HEK293 (cell line): ENCODE measurements at regions not wholly inside any gene's neighbourhood (a gene's known extent, or its start where the extent isn't known, plus 50 kb on each side); places are given as distances from the start of the nearest gene placed in this dataset.

ENCODE experiments used
- CTCF ChIA-PET: fragments of 350-600 bp; formaldehyde crosslinking; extraction: SDS; loops from one replicate; lab custom pipeline; 2021; ENCODE audit warnings: antibody characterized with exemption; lab: Yijun Ruan, JAX
- POLR2A ChIA-PET: fragments of 300-600 bp; formaldehyde crosslinking; extraction: SDS; loops from one replicate; lab custom pipeline; 2020; ENCODE audit warnings: antibody characterized with exemption, inconsistent platforms; lab: Yijun Ruan, JAX
- H3K27ac ChIP-seq: fragments of 200-500 bp; sonication (Bioruptor generic); 2 replicates; pipeline ENCODE4 v1.5.1; 2014; ENCODE audit warnings: low read depth, low read length, control low read depth, inconsistent platforms; ENCODE audit errors: extremely low read depth
- H3K36me3 ChIP-seq, 2 experiments: fragments of 200-500 bp in 1 of 2; sonication (Bioruptor generic) in 1 of 2; 1 replicate in 1 of 2; 2 replicates in 1 of 2; pipeline ENCODE4 v1.5.1; 2014 to 2017; ENCODE audit warnings: inconsistent platforms in 2 of 2, low read length in 2 of 2; ENCODE audit not compliant: control insufficient read depth in 2 of 2, insufficient read depth in 1 of 2
- H3K4me1 ChIP-seq: fragments of 200-500 bp; sonication (Bioruptor generic); 2 replicates; pipeline ENCODE4 v1.5.1; 2014; ENCODE audit warnings: mild to moderate bottlenecking, low read length, inconsistent platforms; ENCODE audit not compliant: control insufficient read depth, insufficient read depth
- H3K4me3 ChIP-seq: 2 replicates; pipeline ENCODE4 v1.5.1; 2011; ENCODE audit warnings: low read depth, mild to moderate bottlenecking, control low read depth, low read length, moderate library complexity
- H3K9me3 ChIP-seq: fragments of 200-500 bp; sonication (Bioruptor generic); 2 replicates; pipeline ENCODE4 v1.5.1; 2014; ENCODE audit warnings: low read depth, low read length, inconsistent platforms; ENCODE audit not compliant: control insufficient read depth, insufficient read depth
- FEZF1 ChIP-seq: fragments of 450-650 bp; formaldehyde crosslinking; IDR thresholded peaks from 2 replicates; pipeline ENCODE4 v1.5.1; 2016; ENCODE audit warnings: missing biosample characterization, missing genetic modification characterization
- GFI1B ChIP-seq: fragments of 450-650 bp; formaldehyde crosslinking; IDR thresholded peaks from 2 replicates; pipeline ENCODE4 v1.5.1; 2016; ENCODE audit warnings: missing biosample characterization, missing genetic modification characterization
- GLIS1 ChIP-seq: fragments of 450-650 bp; formaldehyde crosslinking; IDR thresholded peaks from 2 replicates; pipeline ENCODE4 v1.5.1; 2016; ENCODE audit warnings: missing biosample characterization, missing genetic modification characterization
- SCRT1 ChIP-seq: fragments of 450-650 bp; formaldehyde crosslinking; IDR thresholded peaks from 2 replicates; pipeline ENCODE4 v1.5.1; 2016; ENCODE audit warnings: missing biosample characterization, missing genetic modification characterization, borderline replicate concordance
- YY1 ChIP-seq: fragments of 450-650 bp; formaldehyde crosslinking; IDR thresholded peaks from 2 replicates; pipeline ENCODE4 v1.5.1; 2018; ENCODE audit warnings: missing biosample characterization, missing genetic modification characterization
- ZBTB17 ChIP-seq: fragments of 450-650 bp; formaldehyde crosslinking; IDR thresholded peaks from 2 replicates; pipeline ENCODE4 v1.5.1; 2016; ENCODE audit warnings: missing biosample characterization, missing genetic modification characterization
- ZBTB20 ChIP-seq: fragments of 450-650 bp; formaldehyde crosslinking; IDR thresholded peaks from 2 replicates; pipeline ENCODE4 v1.5.1; 2016; ENCODE audit warnings: missing biosample characterization, missing genetic modification characterization
- ZBTB21 ChIP-seq: fragments of 450-650 bp; formaldehyde crosslinking; IDR thresholded peaks from 2 replicates; pipeline ENCODE4 v1.5.1; 2017; ENCODE audit warnings: missing biosample characterization, missing genetic modification characterization
- ZEB2 ChIP-seq: fragments of 450-650 bp; formaldehyde crosslinking; IDR thresholded peaks from 2 replicates; pipeline ENCODE4 v1.5.1; 2016; ENCODE audit warnings: missing biosample characterization, missing genetic modification characterization
- ZNF221 ChIP-seq: fragments of 450-650 bp; formaldehyde crosslinking; IDR thresholded peaks from 2 replicates; pipeline ENCODE4 v1.5.1; 2017; ENCODE audit warnings: missing biosample characterization, missing genetic modification characterization, borderline replicate concordance
- ZNF274 ChIP-seq, 2 experiments: fragments of 200-500 bp in 1 of 2; fragments of 450-650 bp in 1 of 2; sonication (Bioruptor generic) in 1 of 2; formaldehyde crosslinking in 1 of 2; IDR thresholded peaks; 2 replicates each; pipeline versions ENCODE4 v1.5.1 to v1.6.1; 2014 to 2016; ENCODE audit warnings: borderline replicate concordance in 1 of 2, inconsistent platforms in 1 of 2, low read length in 1 of 2, missing biosample characterization in 1 of 2, missing genetic modification characterization in 1 of 2
- ZNF292 ChIP-seq: fragments of 450-650 bp; formaldehyde crosslinking; IDR thresholded peaks from 2 replicates; pipeline ENCODE4 v1.5.1; 2016; ENCODE audit warnings: low read depth, missing biosample characterization, missing genetic modification characterization, borderline replicate concordance
- ZNF37A ChIP-seq: fragments of 450-650 bp; IDR thresholded peaks from 2 replicates; pipeline ENCODE4 v1.5.1; 2018; ENCODE audit warnings: missing biosample characterization, missing genetic modification characterization
- ZNF623 ChIP-seq: fragments of 450-650 bp; formaldehyde crosslinking; IDR thresholded peaks from 2 replicates; pipeline ENCODE4 v1.5.1; 2016; ENCODE audit warnings: missing biosample characterization, missing genetic modification characterization
- ZNF624 ChIP-seq: fragments of 450-650 bp; formaldehyde crosslinking; IDR thresholded peaks from 2 replicates; pipeline ENCODE4 v1.5.1; 2017; ENCODE audit warnings: missing biosample characterization, missing genetic modification characterization
- ZNF629 ChIP-seq: fragments of 450-650 bp; formaldehyde crosslinking; IDR thresholded peaks from 2 replicates; pipeline ENCODE4 v1.5.1; 2017; ENCODE audit warnings: missing biosample characterization, missing genetic modification characterization
- ZNF768 ChIP-seq: fragments of 450-650 bp; formaldehyde crosslinking; IDR thresholded peaks from 2 replicates; pipeline ENCODE4 v1.5.1; 2018; ENCODE audit warnings: missing biosample characterization, mild to moderate bottlenecking, missing genetic modification characterization
- ZNF791 ChIP-seq: fragments of 450-650 bp; formaldehyde crosslinking; IDR thresholded peaks from 2 replicates; pipeline ENCODE4 v1.5.1; 2016; ENCODE audit warnings: missing biosample characterization, missing genetic modification characterization
- ZNF843 ChIP-seq: fragments of 450-650 bp; formaldehyde crosslinking; IDR thresholded peaks from 2 replicates; pipeline ENCODE4 v1.5.1; 2016; ENCODE audit warnings: missing biosample characterization, missing genetic modification characterization
- ZSCAN30 ChIP-seq: fragments of 450-650 bp; IDR thresholded peaks from 2 replicates; pipeline ENCODE4 v1.5.1; 2018; ENCODE audit warnings: missing biosample characterization, mild to moderate bottlenecking, missing genetic modification characterization, moderate library complexity
- TF ChIP-seq, protein P1 (sequence below): fragments of 450-650 bp; formaldehyde crosslinking; IDR thresholded peaks from 2 replicates; pipeline ENCODE4 v1.5.1; 2016; ENCODE audit warnings: missing biosample characterization, missing genetic modification characterization
- TF ChIP-seq, protein P2 (sequence below): fragments of 450-650 bp; formaldehyde crosslinking; conservative IDR thresholded peaks from 2 replicates; pipeline ENCODE4 v1.5.1; 2016; ENCODE audit warnings: low read depth, missing biosample characterization, missing genetic modification characterization

DNA sequence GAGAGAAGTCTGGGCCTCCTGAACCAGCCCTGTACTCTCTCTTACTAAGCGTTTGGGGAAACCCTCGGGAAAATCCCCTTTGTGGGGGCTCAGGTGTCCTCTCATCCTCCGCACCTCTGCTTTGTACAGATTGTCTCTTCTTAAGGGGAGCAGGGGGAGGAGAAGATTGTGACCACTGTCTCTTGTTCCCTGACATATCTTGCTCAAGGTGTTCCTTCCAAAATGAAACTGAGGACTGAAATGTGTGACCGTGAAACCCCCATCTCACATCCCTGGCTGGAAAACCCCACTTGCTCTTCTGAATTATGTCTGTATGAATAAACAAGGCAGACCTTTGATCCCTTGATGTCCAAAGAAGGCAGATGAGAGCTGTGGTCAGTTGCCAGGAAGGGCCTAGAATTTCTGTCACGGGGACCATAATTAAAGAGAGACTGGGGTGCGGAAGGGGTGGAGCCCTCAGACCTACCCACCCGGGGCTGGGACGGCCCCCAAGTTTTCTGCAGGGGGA is 369.8 kb downstream of the AACS start (continued):
- no peak for TF ChIP-seq ZNF37A (tag by site-specific recombination)
- no peak for TF ChIP-seq ZNF624 (tag by site-specific recombination)
- no peak for TF ChIP-seq GFI1B (tag by site-specific recombination)
- TF ChIP-seq, all 188 proteins: peak for 0

DNA sequence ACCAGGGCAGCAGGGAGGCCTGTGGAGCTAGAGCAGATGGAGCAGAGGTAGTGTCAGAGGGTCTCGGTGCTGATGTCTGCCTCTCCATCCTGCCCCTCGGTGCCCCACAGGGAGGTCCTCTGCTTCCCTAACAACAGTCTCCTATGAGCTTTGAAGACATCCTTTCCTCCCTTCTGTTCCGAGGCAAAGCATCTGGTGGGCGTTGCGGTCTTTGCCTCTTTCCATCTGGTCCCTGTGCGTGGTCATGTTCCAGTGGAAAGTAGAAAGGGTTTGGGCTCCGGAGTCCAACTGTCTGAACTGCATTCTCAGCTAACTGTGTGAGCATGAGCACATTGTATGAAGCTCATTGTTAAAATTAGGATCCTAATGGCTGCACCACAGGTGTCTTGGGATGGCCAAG is 370.6 kb downstream of the AACS start:
- CTCF ChIA-PET: no interaction called here
- no peaks in the 10 kb centered on the region for H3K36me3 ChIP-seq
- no peak overlapping the region for H3K27ac ChIP-seq
- H3K4me3 ChIP-seq: no peak overlapping the region
- no peak for TF ChIP-seq ZNF274 (IDR thresholded peaks at IDR 0.05; ENCODE audit: low read length)
- TF ChIP-seq ZNF274 (tag by site-specific recombination; IDR thresholded peaks at IDR 0.05; ENCODE audit: borderline replicate concordance): no peak
- no peak for TF ChIP-seq FEZF1 (tag by site-specific recombination)
- TF ChIP-seq, protein P1, sequence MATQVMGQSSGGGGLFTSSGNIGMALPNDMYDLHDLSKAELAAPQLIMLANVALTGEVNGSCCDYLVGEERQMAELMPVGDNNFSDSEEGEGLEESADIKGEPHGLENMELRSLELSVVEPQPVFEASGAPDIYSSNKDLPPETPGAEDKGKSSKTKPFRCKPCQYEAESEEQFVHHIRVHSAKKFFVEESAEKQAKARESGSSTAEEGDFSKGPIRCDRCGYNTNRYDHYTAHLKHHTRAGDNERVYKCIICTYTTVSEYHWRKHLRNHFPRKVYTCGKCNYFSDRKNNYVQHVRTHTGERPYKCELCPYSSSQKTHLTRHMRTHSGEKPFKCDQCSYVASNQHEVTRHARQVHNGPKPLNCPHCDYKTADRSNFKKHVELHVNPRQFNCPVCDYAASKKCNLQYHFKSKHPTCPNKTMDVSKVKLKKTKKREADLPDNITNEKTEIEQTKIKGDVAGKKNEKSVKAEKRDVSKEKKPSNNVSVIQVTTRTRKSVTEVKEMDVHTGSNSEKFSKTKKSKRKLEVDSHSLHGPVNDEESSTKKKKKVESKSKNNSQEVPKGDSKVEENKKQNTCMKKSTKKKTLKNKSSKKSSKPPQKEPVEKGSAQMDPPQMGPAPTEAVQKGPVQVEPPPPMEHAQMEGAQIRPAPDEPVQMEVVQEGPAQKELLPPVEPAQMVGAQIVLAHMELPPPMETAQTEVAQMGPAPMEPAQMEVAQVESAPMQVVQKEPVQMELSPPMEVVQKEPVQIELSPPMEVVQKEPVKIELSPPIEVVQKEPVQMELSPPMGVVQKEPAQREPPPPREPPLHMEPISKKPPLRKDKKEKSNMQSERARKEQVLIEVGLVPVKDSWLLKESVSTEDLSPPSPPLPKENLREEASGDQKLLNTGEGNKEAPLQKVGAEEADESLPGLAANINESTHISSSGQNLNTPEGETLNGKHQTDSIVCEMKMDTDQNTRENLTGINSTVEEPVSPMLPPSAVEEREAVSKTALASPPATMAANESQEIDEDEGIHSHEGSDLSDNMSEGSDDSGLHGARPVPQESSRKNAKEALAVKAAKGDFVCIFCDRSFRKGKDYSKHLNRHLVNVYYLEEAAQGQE: no peak
- no peak for TF ChIP-seq SCRT1
- no peak for TF ChIP-seq ZNF221
- no peak for TF ChIP-seq ZBTB21 (tag by site-specific recombination)
- no peak for TF ChIP-seq GLIS1 (tag by site-specific recombination)
- no peak for TF ChIP-seq ZNF843 (tag by site-specific recombination)
- no peak for TF ChIP-seq ZEB2 (tag by site-specific recombination)
- POLR2A ChIA-PET: no interaction called here
- H3K4me1 ChIP-seq: no peaks in the 10 kb centered on the region
- H3K9me3 ChIP-seq: no peaks in the 10 kb centered on the region

DNA sequence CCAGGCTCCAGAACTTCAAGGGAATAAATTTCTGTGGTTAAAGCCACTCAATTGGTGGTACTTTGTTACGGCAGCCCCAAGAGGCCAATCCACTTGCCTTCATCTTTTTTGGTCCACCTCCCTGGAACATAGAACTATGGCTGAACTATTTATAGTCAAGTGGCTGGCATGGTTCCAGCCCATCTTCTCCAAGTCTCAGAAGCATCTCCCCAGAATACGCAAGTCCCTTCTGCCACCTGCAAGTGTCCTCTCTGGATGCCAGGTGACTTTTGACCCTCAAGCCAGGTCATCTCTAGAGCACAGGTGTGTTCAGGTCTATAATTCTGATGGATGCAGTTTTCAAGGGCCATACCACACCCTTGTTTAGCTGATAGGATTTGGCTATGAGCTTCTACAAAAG is 371.5 kb downstream of the AACS start:
- Histone ChIP-seq H3K36me3 (no peaks in the 10 kb centered on the region), H3K9me3 (no peaks in the 10 kb centered on the region), H3K4me3 (no peak overlapping the region), H3K4me1 (no peaks in the 10 kb centered on the region), H3K27ac (no peak overlapping the region)
- TF ChIP-seq ZNF629 (tag by site-specific recombination): no peak
- no peak for TF ChIP-seq ZNF623 (tag by site-specific recombination)
- TF ChIP-seq ZSCAN30 (tag by site-specific recombination): no peak
- TF ChIP-seq ZNF768: no peak
- TF ChIP-seq ZNF791 (tag by site-specific recombination): no peak
- TF ChIP-seq ZNF292 (tag by site-specific recombination): no peak
- TF ChIP-seq YY1 (tag by site-specific recombination): no peak
- no peak for TF ChIP-seq ZBTB17
- TF ChIP-seq ZBTB20: no peak
- TF ChIP-seq, protein P2, sequence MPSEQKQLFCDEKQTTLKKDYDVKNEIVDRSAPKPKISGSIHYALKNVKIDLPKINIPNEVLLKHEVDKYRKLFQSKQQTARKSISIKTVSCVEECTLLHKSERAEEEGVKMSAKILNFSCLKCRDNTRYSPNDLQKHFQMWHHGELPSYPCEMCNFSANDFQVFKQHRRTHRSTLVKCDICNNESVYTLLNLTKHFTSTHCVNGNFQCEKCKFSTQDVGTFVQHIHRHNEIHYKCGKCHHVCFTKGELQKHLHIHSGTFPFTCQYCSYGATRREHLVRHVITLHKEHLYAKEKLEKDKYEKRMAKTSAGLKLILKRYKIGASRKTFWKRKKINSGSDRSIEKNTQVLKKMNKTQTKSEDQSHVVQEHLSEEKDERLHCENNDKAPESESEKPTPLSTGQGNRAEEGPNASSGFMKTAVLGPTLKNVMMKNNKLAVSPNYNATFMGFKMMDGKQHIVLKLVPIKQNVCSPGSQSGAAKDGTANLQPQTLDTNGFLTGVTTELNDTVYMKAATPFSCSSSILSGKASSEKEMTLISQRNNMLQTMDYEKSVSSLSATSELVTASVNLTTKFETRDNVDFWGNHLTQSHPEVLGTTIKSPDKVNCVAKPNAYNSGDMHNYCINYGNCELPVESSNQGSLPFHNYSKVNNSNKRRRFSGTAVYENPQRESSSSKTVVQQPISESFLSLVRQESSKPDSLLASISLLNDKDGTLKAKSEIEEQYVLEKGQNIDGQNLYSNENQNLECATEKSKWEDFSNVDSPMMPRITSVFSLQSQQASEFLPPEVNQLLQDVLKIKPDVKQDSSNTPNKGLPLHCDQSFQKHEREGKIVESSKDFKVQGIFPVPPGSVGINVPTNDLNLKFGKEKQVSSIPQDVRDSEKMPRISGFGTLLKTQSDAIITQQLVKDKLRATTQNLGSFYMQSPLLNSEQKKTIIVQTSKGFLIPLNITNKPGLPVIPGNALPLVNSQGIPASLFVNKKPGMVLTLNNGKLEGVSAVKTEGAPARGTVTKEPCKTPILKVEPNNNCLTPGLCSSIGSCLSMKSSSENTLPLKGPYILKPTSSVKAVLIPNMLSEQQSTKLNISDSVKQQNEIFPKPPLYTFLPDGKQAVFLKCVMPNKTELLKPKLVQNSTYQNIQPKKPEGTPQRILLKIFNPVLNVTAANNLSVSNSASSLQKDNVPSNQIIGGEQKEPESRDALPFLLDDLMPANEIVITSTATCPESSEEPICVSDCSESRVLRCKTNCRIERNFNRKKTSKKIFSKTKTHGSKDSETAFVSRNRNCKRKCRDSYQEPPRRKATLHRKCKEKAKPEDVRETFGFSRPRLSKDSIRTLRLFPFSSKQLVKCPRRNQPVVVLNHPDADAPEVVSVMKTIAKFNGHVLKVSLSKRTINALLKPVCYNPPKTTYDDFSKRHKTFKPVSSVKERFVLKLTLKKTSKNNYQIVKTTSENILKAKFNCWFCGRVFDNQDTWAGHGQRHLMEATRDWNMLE (tag by site-specific recombination): no peak
- ChIA-PET CTCF (no interaction called here), POLR2A (no interaction called here)
